SU-DHL-6 (cell line): ENCODE measurements at regions not wholly inside any gene's neighbourhood (a gene's known extent, or its start where the extent isn't known, plus 50 kb on each side); places are given as distances from the start of the nearest gene placed in this dataset.

ENCODE experiments used
- CTCF ChIP-seq: fragments of 200-600 bp; sonication (generic); IDR thresholded peaks from one replicate; pipeline ENCODE4 v1.5.1; 2017; ENCODE audit warnings: antibody characterized with exemption, mild to moderate bottlenecking, low read length, moderate library complexity; ENCODE audit not compliant: insufficient read depth, poor library complexity, severe bottlenecking
- EZH2phosphoT487 ChIP-seq: fragments of 200-600 bp; sonication (generic), shearing (Covaris generic); conservative IDR thresholded peaks from 2 replicates; pipeline ENCODE4 v1.6.1; 2018; ENCODE audit warnings: mild to moderate bottlenecking, antibody characterized with exemption, low read length, moderate library complexity, mixed read lengths

GRCh38 chr19:31717269-31717923, 368.2 kb upstream of the TSHZ3 start:
- TF ChIP-seq CTCF, result no peak
- TF ChIP-seq EZH2phosphoT487, result no peak
